AG09309 (cell line): ENCODE measurements at regions not wholly inside any gene's neighbourhood (a gene's known extent, or its start where the extent isn't known, plus 50 kb on each side); places are given as distances from the start of the nearest gene placed in this dataset.

ENCODE experiments used
- DNase-seq: peaks from one replicate; pipeline ENCODE4 v3.0.0-alpha.2; 2010; ENCODE audit warnings: low read depth
- H3K4me3 ChIP-seq: 2 replicates; pipeline ENCODE4 v1.5.1; 2011; ENCODE audit warnings: mild to moderate bottlenecking, low read depth, low read length, moderate library complexity; ENCODE audit not compliant: control insufficient read depth
- CTCF ChIP-seq: IDR thresholded peaks from 2 replicates; pipeline ENCODE4 v1.5.1; 2011; ENCODE audit warnings: mild to moderate bottlenecking, low read depth, low read length, inconsistent platforms; ENCODE audit not compliant: insufficient read depth, control insufficient read depth; ENCODE audit errors: missing control alignments

- H3K4me3 ChIP-seq = no peak overlapping the region
- DNase-seq = no peak
- TF ChIP-seq CTCF = no peak
Observed at GRCh38 chr4:175421506-175421905, 390.6 kb downstream of the GPM6A start.

DNA sequence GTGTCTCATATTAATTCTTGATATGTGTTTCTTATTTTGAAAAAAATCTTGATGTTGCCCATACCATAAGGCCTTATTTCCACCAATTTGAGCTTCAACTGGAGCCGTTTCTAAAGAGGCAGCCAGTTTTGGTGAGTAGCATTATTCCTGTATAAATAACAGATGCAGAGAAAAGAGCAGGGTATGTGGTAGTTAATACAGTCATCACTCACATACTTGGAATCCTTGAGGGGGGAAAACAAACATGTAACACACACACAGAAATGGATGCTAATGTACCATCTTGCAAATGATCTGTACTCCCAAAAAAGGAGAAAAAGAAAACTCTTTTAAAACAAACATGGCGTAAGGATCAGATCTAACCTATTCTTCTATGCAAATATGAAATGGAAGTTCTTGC lies 389.7 kb downstream of the GPM6A start:
- no peak for DNase-seq

DNA sequence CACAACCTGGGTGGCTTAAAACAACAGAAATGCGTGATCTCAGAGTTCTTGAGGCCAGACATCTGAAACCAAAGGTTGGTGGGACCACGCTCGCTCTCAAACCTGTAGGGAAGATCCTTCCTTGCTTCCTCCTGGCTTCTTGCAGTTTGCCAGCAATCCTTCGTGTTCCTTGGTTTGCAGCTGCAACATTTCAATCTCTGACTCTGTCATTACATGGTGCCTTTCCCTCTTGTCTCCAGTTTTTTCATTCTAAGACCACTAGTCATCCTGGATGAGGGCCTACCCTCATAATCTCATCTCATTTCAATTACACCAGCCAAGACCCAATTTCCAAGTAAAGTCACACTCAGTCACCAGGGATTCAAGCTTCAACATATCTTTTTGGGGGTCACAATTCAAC lies 388.0 kb downstream of the GPM6A start:
- TF ChIP-seq CTCF = no peak
- no peak overlapping the region for H3K4me3 ChIP-seq
- DNase-seq = no peak

More for the DNA sequence above, 389.7 kb downstream of the GPM6A start:
- no peak overlapping the region for H3K4me3 ChIP-seq
- TF ChIP-seq CTCF = no peak

DNA sequence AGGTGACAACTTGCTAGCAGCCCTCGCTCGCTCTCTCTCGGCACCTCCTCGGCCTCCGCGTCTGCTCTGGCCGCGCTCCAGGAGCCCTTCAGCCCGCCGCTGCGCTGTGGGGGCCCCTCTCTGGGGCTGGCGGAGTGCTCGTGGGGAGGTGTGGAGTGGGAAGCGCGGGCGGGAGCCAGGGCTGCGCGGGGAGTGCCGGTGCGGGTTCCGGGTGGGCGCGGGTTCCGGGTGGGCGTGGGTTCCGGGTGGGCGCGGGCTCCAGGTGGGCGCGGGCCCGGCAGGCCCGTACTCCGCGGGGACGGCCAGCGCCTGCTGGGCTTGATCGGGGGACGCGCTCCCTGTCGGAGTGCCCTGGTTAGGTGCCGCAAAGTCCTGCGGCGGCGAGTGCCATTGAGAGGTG lies 384.3 kb downstream of the GPM6A start:
- H3K4me3 ChIP-seq = no peak overlapping the region
- no peak for TF ChIP-seq CTCF
- DNase-seq = no peak

DNA sequence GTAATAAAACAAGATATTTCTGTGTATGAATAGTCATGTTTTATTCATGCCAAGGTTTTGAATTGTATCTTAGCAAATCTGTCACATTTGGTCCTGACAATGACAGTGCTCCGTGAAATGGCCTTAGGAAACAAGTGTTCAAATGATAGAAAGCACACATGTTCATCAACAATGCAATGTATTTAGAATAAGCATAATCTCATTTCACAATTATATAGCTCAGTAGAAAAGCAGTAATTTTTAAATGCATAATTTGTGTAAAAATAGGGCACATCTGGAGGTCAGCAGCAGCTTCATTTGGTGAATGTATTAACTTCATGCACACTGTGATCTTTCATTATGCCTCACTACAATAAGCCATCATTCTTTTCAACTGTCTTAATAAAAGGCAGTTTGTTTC lies 380.4 kb downstream of the GPM6A start:
- DNase-seq = no peak
- H3K4me3 ChIP-seq = no peak overlapping the region
- TF ChIP-seq CTCF = no peak

- no peak for DNase-seq
- TF ChIP-seq CTCF = no peak
- no peak overlapping the region for H3K4me3 ChIP-seq
Observed at GRCh38 chr4:175435381-175435783, 376.7 kb downstream of the GPM6A start.

DNA sequence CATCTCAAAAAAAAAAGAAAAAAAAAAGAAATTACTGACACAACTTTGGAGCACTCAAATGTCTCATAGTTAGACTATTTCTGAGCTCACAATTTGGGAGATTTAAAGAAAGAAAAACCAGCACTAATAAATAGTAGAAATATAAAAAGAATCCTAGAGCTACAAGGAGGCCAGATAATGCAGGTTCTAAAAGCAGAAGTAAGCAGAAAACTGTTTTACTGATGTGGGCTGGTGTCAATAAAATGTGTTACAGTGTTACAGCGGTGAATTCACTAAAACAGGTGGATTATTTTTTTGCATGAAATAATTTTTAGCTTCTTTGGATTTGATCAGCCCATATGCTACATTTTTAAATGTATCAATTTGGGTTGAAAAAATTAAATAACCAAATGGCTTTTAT lies 375.9 kb downstream of the GPM6A start:
- TF ChIP-seq CTCF = no peak
- H3K4me3 ChIP-seq = no peak overlapping the region
- no peak for DNase-seq
